Endothelial cell of umbilical vein (primary cell): ENCODE measurements at regions not wholly inside any gene's neighbourhood (a gene's known extent, or its start where the extent isn't known, plus 50 kb on each side); places are given as distances from the start of the nearest gene placed in this dataset.

Experiments used
- BruUV-seq: library from RNA; stranded (reverse); fragments of 400-500 nt; replicated peaks from 2 replicates; lab custom pipeline; 2021; lab: Mats Ljungman, UMichigan
- CTCF ChIA-PET: fragments of 300-600, 350-600 bp; sonication (Branson Sonifier 250); formaldehyde crosslinking; loops from one replicate; lab custom pipeline; 2021; ENCODE audit warnings: antibody characterized with exemption, inconsistent platforms; lab: Charles Lee
- POLR2A ChIA-PET: fragments of 300-600, 350-600 bp; sonication (Branson Sonifier 250); formaldehyde crosslinking; loops from one replicate; lab custom pipeline; 2021; ENCODE audit warnings: antibody characterized with exemption, inconsistent platforms; lab: Charles Lee
- DNase-seq: peaks from one replicate; pipeline ENCODE4 v3.0.0-alpha.2; 2011; ENCODE audit warnings: low read depth, low spot score
- FAIRE-seq: peaks from 2 replicates; lab custom pipeline; 2011; peaks lifted over from hg19 to GRCh38; lab: Jason Lieb, UNC
- H2AFZ ChIP-seq: 2 replicates; pipeline ENCODE4 v1.6.0; 2012; ENCODE audit warnings: low read depth, low read length, control low read depth, inconsistent platforms
- H3K27ac ChIP-seq: 2 replicates; pipeline ENCODE4 v1.5.1; 2011; ENCODE audit warnings: low read depth, mild to moderate bottlenecking, control low read depth, low read length, moderate library complexity; ENCODE audit not compliant: insufficient read depth
- H3K27me3 ChIP-seq, 2 experiments: 2 replicates each; pipeline versions ENCODE4 v1.6.0 to v1.6.1; 2011; ENCODE audit warnings: low read length in 2 of 2, mixed read lengths in 1 of 2; ENCODE audit not compliant: control insufficient read depth in 2 of 2, insufficient read depth in 2 of 2
- H3K36me3 ChIP-seq, 2 experiments: 2 replicates in 1 of 2; 3 replicates in 1 of 2; pipeline ENCODE4 v1.5.1; 2011; ENCODE audit warnings: low read length in 2 of 2, mild to moderate bottlenecking in 1 of 2, moderate library complexity in 1 of 2; ENCODE audit not compliant: control insufficient read depth in 2 of 2, insufficient read depth in 2 of 2; ENCODE audit errors: extremely low read depth in 1 of 2
- H3K4me1 ChIP-seq: 3 replicates; pipeline ENCODE4 v1.5.1; 2011; ENCODE audit warnings: mild to moderate bottlenecking, low read length; ENCODE audit not compliant: control insufficient read depth, insufficient read depth; ENCODE audit errors: extremely low read depth
- H3K4me2 ChIP-seq: 2 replicates; pipeline ENCODE4 v1.6.1; 2011; ENCODE audit warnings: low read length, control low read depth, mixed read lengths; ENCODE audit not compliant: insufficient read depth
- H3K4me3 ChIP-seq, 3 experiments: fragments of 200-600 bp in 1 of 3; sonication (generic), shearing (Covaris generic) in 1 of 3; replicated peaks in 1 of 3; 2 replicates each; pipeline ENCODE4 v1.5.1; 2011 to 2016; ENCODE audit warnings: control low read depth in 3 of 3, low read length in 3 of 3, mild to moderate bottlenecking in 2 of 3, inconsistent platforms in 1 of 3, low read depth in 1 of 3, moderate library complexity in 1 of 3; ENCODE audit not compliant: insufficient read depth in 1 of 3
- H3K79me2 ChIP-seq: 2 replicates; pipeline ENCODE4 v1.6.0; 2012; ENCODE audit warnings: low read length, inconsistent platforms; ENCODE audit not compliant: control insufficient read depth, insufficient read depth
- H3K9ac ChIP-seq: replicated peaks from 2 replicates; pipeline ENCODE3; 2011; ENCODE audit warnings: low read length, control low read depth; ENCODE audit not compliant: insufficient read depth; ENCODE audit errors: extremely low read depth
- H3K9me1 ChIP-seq: replicated peaks from 3 replicates; pipeline ENCODE4 v1.6.0; 2011; ENCODE audit warnings: mild to moderate bottlenecking, low read length; ENCODE audit not compliant: control insufficient read depth, insufficient read depth; ENCODE audit errors: extremely low read depth
- H3K9me3 ChIP-seq: replicated peaks from 2 replicates; pipeline ENCODE4 v1.5.1; 2012; ENCODE audit warnings: low read length, inconsistent platforms; ENCODE audit not compliant: control insufficient read depth, insufficient read depth
- H4K20me1 ChIP-seq: replicated peaks from 2 replicates; pipeline ENCODE3; 2011; ENCODE audit warnings: mild to moderate bottlenecking, low read length; ENCODE audit not compliant: control insufficient read depth, insufficient read depth; ENCODE audit errors: extremely low read depth
- FOS ChIP-seq: IDR thresholded peaks from 2 replicates; pipeline ENCODE4 v1.6.1; 2011; ENCODE audit warnings: mild to moderate bottlenecking, low read length, moderate library complexity, borderline replicate concordance; ENCODE audit not compliant: insufficient read depth
- GATA2 ChIP-seq: IDR thresholded peaks from 2 replicates; pipeline ENCODE4 v1.7.0; 2011; ENCODE audit warnings: low read depth, mild to moderate bottlenecking, moderate library complexity, mixed read lengths, low read length; ENCODE audit not compliant: insufficient read length, insufficient read depth
- MAX ChIP-seq: IDR thresholded peaks from 2 replicates; pipeline ENCODE4 v1.6.1; 2011; ENCODE audit not compliant: insufficient read depth, insufficient read length
- POLR2AphosphoS5 ChIP-seq: IDR thresholded peaks from 2 replicates; pipeline ENCODE4 v1.6.1; 2012; ENCODE audit warnings: low read depth, mild to moderate bottlenecking, control low read depth, low read length, moderate library complexity; ENCODE audit not compliant: insufficient read depth
- dilution Hi-C: fragments of 300-500 bp; cut with MboI; formaldehyde crosslinking; loops from one replicate; pipeline ENCODE4 v1.15.0; 2019; ENCODE audit warnings: low sequenced_read_pairs; ENCODE audit not compliant: extremely low pct_ligation_motif_present
- intact Hi-C: fragments of 100-400 bp; cut with micrococcal nuclease; formaldehyde crosslinking; loops from one replicate; pipeline ENCODE4 v1.10.0; 2022

- H3K4me3 ChIP-seq, result no peak overlapping the region
- H2AFZ ChIP-seq, result peak overlapping the region; percentile 24
- TF ChIP-seq GATA2, result no peak
- TF ChIP-seq FOS, result peak; percentile 37
- peaks cover 16% of the 10 kb centered on the region for H3K4me1 ChIP-seq
- ChIA-PET CTCF (interaction anchor here (1.6 kb wide), 1 partner anchor 13 kb away, joined by 4 read pairs; no protein-coding TSS in a partner anchor), POLR2A (no interaction called here)
- no peaks in the 10 kb centered on the region for H3K79me2 ChIP-seq
- intact Hi-C loops, result loop anchor here (10.0 kb wide), 2 partner anchors 190 to 550 kb away; partner anchors contain the start of gene NR3C1
- H3K9me3 ChIP-seq, result no peaks in the 10 kb centered on the region
- H3K27me3 ChIP-seq, result no peaks in the 10 kb centered on the region
- no TSS peak for BruUV-seq
- no peaks in the 10 kb centered on the region for H3K36me3 ChIP-seq
- FAIRE-seq (peak; percentile 21), DNase-seq (no peak)
- H3K4me2 ChIP-seq, result no peak overlapping the region
- H3K27ac ChIP-seq, result peak overlapping the region; percentile 44
- dilution Hi-C loops, result no loop called here
- H3K9me1 ChIP-seq, result no peaks in the 10 kb centered on the region
- H4K20me1 ChIP-seq, result no peaks in the 10 kb centered on the region
- no peak overlapping the region for H3K9ac ChIP-seq
Measured at GRCh38 chr5:143594902-143595818, 191.7 kb upstream of the NR3C1 start.

- H3K4me3 ChIP-seq, result no peak overlapping the region
- FAIRE-seq (peak; percentile 58), DNase-seq (no peak)
- POLR2A ChIA-PET, result no interaction called here
- CTCF ChIA-PET, result interaction anchor here (1.1 to 1.6 kb wide), 2 partner anchors 12 to 189 kb away, joined by 3 to 4 read pairs; no protein-coding TSS in a partner anchor
- H3K9me1 ChIP-seq, result no peaks in the 10 kb centered on the region
- no peak overlapping the region for H3K27ac ChIP-seq
- H3K4me1 ChIP-seq, result peaks cover 16% of the 10 kb centered on the region
- H3K9ac ChIP-seq, result no peak overlapping the region
- intact Hi-C loops, result loop anchor here (10.0 kb wide), 2 partner anchors 189 to 551 kb away; partner anchors contain the start of gene NR3C1
- no peak for TF ChIP-seq MAX
- no peak for TF ChIP-seq POLR2AphosphoS5
- no peaks in the 10 kb centered on the region for H3K79me2 ChIP-seq
- no peak overlapping the region for H2AFZ ChIP-seq
- no TSS peak for BruUV-seq
- H3K4me2 ChIP-seq, result no peak overlapping the region
- H3K36me3 ChIP-seq, result no peaks in the 10 kb centered on the region
- H3K9me3 ChIP-seq, result no peaks in the 10 kb centered on the region
- dilution Hi-C loops, result no loop called here
- H4K20me1 ChIP-seq, result no peaks in the 10 kb centered on the region
- no peaks in the 10 kb centered on the region for H3K27me3 ChIP-seq
Measured at GRCh38 chr5:143593723-143594122, 190.2 kb upstream of the NR3C1 start.
